Fibroblast of villous mesenchyme (primary cell): ENCODE measurements at regions not wholly inside any gene's neighbourhood (a gene's known extent, or its start where the extent isn't known, plus 50 kb on each side); places are given as distances from the start of the nearest gene placed in this dataset.

Experiments used
- DNase-seq: peaks from one replicate; pipeline ENCODE4 v3.0.0-alpha.2; 2010; ENCODE audit warnings: low read depth
- H3K4me3 ChIP-seq: 2 replicates; pipeline ENCODE4 v1.5.1; 2011; ENCODE audit warnings: low read depth, mild to moderate bottlenecking, low read length
- TF ChIP-seq, protein P1 (sequence below): IDR thresholded peaks from 2 replicates; pipeline ENCODE4 v1.5.1; 2012; ENCODE audit warnings: low read depth, mild to moderate bottlenecking, low read length; ENCODE audit not compliant: insufficient read depth

DNA sequence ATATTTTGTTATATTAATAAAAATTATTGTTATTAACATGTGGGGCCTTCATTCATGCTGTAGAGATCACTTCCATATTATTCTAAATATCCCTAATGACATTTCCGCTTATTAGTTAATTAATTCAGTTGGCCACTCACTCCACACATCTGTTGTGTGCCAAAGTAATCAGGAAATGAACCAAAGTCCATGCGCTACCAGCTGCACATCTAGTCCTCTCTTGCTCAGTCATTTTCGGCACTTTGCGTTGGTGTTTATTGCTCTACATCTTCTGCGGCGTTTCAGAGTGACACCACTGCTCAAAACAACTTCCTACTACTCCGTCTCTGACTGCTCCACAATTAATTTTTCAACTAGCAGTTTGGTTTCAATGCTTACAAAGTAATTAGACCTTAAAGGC lies 101.4 kb upstream of the ZFHX3 start:
- TF ChIP-seq, protein P1, sequence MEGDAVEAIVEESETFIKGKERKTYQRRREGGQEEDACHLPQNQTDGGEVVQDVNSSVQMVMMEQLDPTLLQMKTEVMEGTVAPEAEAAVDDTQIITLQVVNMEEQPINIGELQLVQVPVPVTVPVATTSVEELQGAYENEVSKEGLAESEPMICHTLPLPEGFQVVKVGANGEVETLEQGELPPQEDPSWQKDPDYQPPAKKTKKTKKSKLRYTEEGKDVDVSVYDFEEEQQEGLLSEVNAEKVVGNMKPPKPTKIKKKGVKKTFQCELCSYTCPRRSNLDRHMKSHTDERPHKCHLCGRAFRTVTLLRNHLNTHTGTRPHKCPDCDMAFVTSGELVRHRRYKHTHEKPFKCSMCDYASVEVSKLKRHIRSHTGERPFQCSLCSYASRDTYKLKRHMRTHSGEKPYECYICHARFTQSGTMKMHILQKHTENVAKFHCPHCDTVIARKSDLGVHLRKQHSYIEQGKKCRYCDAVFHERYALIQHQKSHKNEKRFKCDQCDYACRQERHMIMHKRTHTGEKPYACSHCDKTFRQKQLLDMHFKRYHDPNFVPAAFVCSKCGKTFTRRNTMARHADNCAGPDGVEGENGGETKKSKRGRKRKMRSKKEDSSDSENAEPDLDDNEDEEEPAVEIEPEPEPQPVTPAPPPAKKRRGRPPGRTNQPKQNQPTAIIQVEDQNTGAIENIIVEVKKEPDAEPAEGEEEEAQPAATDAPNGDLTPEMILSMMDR = no peak
- H3K4me3 ChIP-seq = no peak overlapping the region
- no peak for DNase-seq

DNA sequence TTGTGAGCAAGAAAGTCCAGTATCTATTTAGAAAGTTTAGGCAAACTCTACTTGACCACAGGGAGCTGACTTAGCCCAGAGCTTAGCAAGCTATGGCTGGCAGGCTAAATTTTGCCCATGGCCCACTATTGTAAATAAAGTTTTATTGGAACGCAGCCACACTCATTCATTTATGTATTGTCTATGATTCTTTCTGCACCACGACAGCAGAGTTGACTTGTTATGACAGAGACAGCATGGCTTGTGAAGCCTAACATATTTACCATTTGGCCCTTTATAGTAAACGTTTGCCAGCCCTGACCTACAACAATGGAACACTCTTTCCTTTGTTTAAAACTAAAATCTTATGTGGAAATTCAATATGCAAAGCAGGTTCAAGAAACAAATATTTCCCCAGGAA lies 100.0 kb upstream of the ZFHX3 start:
- DNase-seq = no peak
- no peak overlapping the region for H3K4me3 ChIP-seq
- TF ChIP-seq, protein P1 = no peak

DNA sequence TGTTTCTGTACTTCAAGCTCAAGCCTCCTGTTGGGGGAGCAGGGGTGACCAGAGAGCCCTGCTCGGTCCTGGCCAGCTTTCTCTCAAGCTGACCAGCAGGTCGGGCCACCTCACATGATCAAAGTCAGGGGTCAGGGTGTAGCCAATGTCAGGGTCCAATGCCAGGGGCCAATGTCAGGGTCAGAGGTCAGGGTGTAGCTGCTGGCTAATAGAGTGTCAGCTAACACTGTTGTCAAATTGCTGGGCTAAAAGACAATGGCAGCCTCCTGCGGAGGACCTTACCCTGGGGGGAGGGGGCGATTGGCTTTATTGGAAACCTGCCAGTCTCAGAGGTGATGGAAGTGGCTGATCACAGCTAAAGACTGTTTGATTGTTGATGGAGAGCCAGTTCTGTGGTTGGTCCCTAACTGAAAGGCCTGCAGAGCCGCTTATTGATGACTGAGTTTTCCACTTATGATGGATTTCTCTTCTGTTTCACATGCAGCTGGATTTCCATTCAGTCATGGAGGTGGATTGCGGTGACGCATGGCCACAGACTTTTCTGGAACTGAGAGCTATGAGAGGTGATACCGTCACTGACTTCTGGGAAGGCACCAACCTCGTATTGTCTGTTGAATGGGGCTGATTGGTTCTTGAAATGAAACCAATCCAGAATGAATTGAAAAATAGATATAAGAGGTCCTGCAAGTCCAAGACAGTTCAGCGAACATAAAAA lies 97.4 kb upstream of the ZFHX3 start:
- TF ChIP-seq, protein P1 = no peak
- no peak for DNase-seq

DNA sequence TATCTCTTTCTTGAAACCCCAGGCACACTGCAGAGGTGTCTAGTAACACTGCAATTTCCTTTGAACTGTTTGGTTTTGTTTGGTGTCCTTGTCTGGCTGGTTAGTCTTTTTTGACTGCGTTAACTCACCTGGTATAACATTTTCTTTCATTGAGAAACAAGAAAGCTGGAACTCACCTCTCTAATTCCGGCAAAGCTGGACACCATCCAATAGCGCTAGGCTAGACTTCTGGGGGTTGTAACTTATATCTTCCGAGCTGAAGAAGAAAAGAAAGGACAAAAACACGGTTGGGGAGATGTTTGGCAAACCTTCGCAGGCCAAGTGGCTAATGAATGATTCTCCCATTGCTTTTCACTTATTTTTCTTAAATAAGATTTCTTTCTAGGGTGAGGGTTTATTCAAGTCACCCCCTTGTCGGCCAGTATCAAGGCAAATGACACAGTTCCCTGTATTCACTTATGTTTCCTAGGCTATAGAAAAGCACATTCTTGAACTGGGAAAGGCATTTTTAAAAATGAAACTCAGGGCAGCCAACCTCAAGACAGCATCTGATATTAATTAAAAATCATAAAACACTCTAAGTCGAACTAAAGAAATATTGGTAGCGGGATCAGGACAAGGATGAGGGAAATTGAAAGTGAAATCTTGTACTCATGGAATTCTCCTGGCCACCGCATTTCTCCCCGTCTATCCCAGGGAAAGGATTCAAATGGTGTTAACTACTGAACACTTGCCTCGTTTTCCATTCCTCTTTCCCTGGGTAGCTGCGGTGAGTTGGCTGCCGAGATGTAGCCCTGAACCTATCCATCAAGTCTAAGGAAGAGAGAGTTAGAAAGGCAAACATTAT lies 95.9 kb upstream of the ZFHX3 start:
- TF ChIP-seq, protein P1 = no peak
- peak overlapping the region; percentile 50 for H3K4me3 ChIP-seq
- peak; percentile 52 for DNase-seq

More for the DNA sequence above, 97.4 kb upstream of the ZFHX3 start:
- no peak overlapping the region for H3K4me3 ChIP-seq

DNA sequence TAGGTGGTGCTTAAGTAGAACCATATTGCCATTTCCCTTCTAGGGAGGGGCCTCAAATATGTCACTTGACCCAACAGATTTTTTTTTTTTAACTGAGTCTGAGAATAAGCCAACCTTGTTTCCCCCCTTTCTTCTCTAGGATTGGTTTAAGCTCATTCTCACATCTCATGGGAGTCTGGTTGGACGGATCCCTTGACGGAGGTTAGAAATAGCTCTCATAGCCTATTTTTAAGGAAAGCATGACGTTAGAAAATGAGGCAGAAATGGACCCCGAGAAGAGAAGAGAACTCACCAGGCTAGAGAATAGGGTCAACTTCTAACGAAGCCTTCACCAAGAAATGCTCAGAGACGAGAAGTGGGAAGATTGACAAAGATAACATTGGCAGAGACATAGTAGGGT lies 95.1 kb upstream of the ZFHX3 start:
- DNase-seq = no peak
- H3K4me3 ChIP-seq = no peak overlapping the region
- TF ChIP-seq, protein P1 = no peak

DNA sequence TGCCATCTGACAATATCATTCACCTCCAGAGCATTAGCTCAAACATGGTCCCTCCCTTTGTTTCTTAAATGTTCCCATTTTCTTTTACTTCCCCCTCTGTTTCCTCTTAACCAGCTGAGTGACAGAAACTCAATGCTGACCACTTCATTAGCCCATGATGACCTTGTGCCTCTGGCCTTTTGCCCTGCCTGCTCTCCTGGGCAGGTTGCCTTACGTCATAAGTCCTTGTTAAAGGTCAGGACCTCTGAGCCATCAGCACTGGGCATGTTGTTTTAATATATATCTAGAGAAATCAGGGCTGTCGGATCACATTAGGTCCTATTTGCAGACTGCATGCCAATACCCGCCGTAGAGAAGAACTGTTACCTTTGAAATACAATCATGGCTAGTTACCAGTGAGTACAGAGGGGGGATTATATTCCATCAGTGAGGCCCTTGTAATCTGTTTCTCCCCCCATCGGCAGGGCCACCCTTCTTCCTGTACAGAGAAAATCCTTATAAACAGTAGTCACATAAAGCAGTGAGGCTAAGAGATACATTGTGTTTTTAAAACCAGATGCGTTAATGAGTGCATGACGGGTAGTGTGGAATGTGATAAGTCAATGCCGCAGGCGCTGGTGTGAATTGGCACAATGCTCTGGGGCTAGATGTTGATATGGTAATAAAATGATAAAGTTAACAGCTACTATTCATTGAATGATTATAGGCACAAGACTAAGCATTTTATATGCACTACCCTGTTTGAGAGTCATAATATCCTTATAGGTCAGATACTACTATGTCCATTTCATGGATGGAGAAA lies 94.3 kb upstream of the ZFHX3 start:
- H3K4me3 ChIP-seq = no peak overlapping the region
- TF ChIP-seq, protein P1 = no peak
- no peak for DNase-seq
